Pulmonary artery endothelial cell (primary cell): ENCODE measurements at regions not wholly inside any gene's neighbourhood (a gene's known extent, or its start where the extent isn't known, plus 50 kb on each side); places are given as distances from the start of the nearest gene placed in this dataset.

Source experiments
- DNase-seq: peaks from one replicate; pipeline ENCODE4 v3.0.0-alpha.2; 2011; ENCODE audit warnings: low read depth, low spot score

- no peak for DNase-seq
Observed at GRCh38 chr7:155998766-155999630, 186.7 kb upstream of the SHH start.

- DNase-seq: no peak
Observed at GRCh38 chr7:155998328-155998691, 186.0 kb upstream of the SHH start.

- DNase-seq: no peak
Observed at GRCh38 chr7:155997431-155998327, 185.4 kb upstream of the SHH start.

- no peak for DNase-seq
Observed at GRCh38 chr7:155996718-155997280, 184.5 kb upstream of the SHH start.

GRCh38 chr7:155995183-155995612, 182.9 kb upstream of the SHH start:
- no peak for DNase-seq

DNA sequence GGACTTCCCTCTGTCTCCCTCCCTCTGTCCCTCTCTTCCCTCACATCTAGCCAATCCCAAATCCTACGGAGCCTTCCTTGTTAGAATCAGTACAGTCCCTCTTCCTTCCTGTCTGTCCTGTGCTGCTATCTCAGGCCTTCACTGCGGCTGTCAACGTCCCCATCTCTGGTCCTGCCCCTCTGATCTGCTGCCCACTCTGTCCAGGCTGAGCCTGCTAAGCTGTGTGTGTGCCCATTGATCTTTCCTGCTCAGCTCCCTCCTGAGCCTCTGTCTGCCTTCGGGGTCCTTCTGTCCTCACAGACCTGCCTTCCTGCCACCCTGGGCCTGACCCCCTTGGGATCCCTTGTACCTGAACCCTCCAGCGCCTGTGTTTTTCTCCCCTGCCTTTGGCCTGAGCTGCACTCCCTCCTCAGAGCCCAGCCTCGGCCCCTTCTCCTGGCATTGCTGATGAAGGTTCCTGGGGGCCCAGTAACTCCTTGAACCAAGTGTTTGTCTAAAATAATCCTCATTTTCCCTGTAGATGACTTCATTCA, 182.1 kb upstream of the SHH start:
- DNase-seq: no peak

DNA sequence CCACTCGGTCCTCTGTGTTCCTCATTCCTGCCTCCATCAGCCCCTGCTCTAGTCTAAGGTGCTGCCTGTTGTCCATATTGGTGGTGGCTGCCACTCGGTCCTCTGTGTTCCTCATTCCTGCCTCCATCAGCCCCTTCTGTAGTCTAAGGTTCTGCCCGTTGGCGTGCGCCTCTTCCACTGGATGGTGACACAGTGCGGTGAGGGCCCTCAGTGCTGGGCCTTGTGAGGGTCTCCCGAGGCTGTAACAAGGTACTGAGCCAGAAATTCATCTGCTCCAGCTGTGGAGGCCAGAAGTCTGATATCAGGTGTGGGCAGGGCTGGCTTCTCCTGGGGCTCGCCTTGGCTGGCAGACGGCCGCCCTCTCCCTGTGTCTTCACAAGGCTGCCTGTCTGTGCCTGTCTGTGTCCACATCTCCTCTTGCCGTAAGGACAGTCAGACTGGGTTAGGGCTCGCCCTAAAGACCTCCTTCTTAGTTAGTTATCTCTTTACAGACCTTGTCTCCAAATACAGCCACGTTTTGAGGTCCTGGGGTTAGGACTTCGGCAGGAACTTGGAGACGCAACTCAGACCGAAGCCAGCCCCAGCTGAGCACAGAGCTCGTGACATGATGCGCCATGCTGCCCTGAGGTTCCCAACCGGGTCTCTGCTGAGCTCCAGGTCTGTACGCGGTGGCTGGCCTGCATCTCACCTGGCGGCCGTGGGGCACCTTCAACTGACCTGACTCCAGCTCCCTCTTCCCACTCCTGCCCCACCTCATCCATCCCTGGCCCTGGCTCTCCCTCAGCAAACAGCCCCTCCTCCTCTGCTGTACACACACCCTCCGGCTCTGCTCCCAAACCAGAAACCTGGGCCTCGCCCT, 181.4 kb upstream of the SHH start:
- no peak for DNase-seq

- no peak for DNase-seq
Observed at GRCh38 chr7:155992974-155993373, 180.7 kb upstream of the SHH start.

DNA sequence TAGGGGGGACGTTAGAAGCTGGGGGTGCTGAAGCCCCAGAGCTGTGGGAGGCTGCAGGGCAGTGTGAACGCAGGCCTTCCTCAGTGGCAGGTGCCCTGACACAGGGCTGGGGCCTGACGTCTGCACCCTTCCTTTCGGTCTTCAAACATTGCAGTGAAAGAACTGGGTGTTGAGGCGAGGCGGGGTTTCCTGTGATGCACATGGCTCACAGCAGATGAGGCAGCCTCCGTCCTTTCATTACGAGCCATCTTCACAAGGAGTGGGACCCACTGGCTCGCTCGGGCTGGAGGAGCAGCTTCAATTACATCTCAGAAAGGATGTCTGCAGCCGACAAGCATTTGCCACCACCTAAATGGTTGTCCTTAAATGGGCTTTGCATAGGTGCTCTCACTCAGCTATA, 180.3 kb upstream of the SHH start:
- DNase-seq: no peak

DNA sequence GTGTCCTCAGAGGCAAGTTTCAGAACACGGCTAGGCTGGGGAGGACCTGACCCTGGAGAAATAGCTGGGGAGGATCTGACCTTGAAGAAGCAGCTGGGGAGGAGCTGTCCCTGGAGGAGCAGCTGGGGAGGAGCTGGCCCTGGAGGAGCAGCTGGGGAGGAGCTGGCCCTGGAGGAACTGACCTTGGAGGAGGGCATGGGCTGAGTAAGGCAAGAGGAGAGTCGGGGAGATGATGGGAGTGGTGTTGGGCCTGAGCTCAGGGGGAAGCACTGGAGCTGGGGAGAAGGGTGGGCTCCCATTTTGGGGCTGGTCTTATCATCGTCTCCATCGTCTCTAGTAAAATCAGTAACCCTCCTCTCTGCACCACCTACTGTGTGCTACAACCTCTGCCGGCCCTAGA, 179.8 kb upstream of the SHH start:
- DNase-seq: no peak

DNA sequence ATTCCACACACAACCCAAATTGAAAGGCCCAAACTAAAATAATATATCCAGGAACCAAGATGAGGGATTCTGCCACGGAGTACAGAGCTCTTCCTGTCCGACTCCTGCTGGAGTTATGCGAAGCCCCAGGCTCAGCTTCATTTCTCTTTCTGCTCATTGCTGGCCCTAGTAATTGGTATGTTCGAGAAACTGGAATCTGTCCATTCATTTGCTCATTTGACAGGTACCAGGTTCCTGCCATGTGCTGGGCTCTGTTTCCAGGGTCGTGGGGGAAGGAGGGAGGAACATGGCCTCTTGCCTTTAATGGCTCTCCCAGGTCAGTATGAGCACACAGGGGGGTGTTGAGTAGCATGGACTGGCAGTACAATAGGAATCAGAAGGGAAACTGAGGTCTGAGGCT, 179.2 kb upstream of the SHH start:
- DNase-seq: no peak

DNA sequence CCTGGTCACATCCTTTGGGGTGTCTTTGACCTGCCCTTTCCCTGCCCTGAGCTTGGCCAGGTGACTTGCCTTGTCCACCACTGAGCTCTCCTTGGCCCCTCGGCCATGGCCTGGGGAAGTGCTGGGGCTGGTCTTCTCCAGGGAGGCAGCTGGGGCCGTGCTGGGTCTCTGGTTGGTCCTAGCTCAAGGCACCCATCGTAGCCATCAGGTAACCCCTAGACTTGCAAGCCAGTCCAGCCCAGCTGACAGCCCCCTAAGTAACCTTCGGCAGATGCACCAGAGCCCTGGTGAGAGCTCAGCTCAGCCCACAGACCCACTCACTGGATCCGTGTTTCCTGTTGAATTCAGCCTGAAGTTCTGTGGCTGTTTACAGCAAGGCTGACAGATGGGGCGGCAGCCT, 176.2 kb upstream of the SHH start:
- DNase-seq: no peak

DNA sequence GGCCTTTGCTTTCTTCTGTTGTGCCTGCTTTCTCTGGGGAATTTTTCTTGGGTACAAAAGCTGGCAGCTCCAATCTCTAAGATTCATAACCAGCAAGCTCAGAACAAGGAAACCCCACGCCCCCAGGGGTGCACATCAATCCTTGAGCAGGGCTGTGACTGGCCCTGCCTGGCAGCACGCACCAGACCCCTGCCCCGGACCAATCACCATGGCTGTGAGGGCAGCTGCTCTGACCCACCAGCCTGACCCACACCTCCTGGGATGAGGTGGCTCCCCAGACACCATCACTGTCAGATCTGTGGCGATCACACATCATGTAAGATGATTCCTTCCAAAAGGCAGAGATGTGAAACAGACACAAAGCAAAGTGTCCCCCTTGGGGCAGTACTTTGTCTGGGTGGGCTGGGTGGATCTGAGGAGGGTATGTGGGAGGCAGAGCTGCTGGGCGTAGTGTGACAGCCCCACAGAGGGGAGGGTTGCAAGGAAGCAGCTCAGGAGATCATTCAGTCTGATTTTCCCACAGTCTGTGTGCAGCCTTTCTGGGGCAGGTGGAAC, 175.5 kb upstream of the SHH start:
- DNase-seq: no peak

- DNase-seq: no peak
Observed at GRCh38 chr7:155986497-155987160, 174.4 kb upstream of the SHH start.

DNA sequence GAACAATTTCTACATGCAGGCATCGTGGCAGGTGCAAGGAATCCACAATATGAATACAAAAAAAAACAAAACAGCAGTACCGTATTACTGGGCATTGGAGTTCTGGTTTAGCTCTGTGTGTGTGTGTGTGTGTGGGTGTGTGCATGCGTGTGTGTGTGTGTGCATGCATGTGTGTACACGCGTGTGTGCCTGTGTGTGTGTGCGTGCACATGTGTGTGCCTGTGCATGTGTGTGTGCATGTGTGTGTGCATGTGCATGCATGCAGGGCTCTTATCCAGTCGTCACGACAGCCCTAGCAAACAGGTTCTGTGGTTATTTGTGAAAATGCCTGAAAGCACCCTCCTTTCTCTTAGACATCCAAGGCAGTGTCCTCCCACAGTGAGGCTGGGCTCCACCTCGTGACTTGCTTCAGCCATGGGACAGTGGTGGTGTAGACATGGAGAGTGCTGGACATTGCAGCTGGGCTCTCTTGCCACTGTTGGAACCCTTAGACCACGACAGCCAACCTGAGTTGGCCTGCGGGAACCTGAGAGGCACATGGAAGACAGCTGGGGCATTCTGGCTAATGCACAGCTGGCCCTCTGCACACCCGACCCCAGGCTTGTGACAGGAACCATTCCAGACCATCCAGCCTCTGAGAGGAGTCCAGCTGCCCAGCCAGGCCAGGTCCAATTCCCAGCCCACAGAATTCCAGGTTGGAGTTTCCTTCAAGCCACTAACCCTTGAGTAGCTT, 173.4 kb upstream of the SHH start:
- no peak for DNase-seq

- no peak for DNase-seq
Observed at GRCh38 chr7:155984609-155985405, 172.5 kb upstream of the SHH start.

- no peak for DNase-seq
Observed at GRCh38 chr7:155984028-155984580, 171.8 kb upstream of the SHH start.

DNA sequence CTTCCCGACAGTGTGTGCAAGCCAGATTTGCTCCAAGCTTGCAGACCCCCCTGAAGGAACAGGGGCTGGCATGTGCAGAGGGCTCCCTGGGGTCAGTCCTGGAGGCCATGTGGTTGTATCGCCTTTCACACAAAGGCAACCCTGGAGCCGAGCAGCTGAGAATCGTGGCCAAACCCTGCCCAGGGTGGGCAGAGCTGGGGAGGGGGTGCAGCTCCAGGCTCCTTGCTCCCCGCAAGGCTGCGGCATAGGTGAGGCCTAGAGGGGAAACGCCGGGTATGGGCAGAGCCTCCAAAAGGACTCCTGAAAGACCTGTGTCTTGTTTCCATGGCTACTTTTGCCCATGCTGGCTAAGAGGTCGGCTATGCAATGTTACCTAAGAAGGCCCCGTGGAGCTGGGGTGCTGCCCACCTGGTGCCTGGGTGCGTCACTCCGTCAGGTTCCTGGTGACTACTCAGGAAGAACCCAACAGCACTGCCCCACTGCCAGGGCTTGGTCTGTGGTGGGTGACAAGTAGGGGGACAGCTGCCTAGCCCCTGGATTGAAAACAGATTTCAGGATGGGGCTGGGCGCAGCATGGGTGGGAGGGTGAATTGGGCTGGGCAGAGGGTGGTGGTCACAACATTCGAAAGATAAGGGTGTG, 171.0 kb upstream of the SHH start:
- no peak for DNase-seq
